Hepatocyte (in vitro differentiated cells): ENCODE measurements at regions not wholly inside any gene's neighbourhood (a gene's known extent, or its start where the extent isn't known, plus 50 kb on each side); places are given as distances from the start of the nearest gene placed in this dataset.

Source experiments
- EZH2 ChIP-seq: fragments of 200-600 bp; sonication (generic); IDR thresholded peaks from 2 replicates; pipeline ENCODE4 v1.6.1; 2016; ENCODE audit warnings: antibody characterized with exemption, mild to moderate bottlenecking, borderline replicate concordance
- EZH2phosphoT487 ChIP-seq: fragments of 200-600 bp; sonication (generic); IDR thresholded peaks from one replicate; pipeline ENCODE4 v1.6.1; 2018; ENCODE audit warnings: antibody characterized with exemption, mild to moderate bottlenecking, low read depth, moderate library complexity; ENCODE audit not compliant: unreplicated experiment, severe bottlenecking
- TF ChIP-seq, protein P1 (sequence below): fragments of 200-600 bp; sonication (generic); IDR thresholded peaks from 2 replicates; pipeline ENCODE4 v1.5.1; 2016; ENCODE audit warnings: antibody characterized with exemption, mild to moderate bottlenecking; ENCODE audit not compliant: poor library complexity

DNA sequence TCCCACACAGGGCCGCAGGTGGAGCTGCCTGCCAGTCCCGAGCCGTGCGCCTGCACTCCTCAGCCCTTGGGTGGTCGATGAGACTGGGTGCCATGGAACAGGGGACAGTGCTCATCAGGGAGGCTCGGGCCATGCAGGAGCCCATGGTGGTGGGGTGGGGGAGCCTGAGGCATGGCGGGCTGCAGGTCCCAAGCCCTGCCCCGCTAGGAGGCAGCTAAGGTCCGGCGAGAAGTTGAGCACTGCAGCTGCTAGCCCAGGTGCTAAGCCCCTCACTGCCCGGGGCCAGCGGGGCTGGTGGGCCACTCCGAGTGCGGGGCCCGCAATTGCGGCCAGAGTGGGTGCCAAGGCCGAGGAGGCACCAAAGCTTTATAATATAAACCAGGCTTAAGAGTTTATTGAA, 479.7 kb downstream of the MMUT start:
- TF ChIP-seq, protein P1, sequence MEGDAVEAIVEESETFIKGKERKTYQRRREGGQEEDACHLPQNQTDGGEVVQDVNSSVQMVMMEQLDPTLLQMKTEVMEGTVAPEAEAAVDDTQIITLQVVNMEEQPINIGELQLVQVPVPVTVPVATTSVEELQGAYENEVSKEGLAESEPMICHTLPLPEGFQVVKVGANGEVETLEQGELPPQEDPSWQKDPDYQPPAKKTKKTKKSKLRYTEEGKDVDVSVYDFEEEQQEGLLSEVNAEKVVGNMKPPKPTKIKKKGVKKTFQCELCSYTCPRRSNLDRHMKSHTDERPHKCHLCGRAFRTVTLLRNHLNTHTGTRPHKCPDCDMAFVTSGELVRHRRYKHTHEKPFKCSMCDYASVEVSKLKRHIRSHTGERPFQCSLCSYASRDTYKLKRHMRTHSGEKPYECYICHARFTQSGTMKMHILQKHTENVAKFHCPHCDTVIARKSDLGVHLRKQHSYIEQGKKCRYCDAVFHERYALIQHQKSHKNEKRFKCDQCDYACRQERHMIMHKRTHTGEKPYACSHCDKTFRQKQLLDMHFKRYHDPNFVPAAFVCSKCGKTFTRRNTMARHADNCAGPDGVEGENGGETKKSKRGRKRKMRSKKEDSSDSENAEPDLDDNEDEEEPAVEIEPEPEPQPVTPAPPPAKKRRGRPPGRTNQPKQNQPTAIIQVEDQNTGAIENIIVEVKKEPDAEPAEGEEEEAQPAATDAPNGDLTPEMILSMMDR: no peak
- no peak for TF ChIP-seq EZH2phosphoT487
- no peak for TF ChIP-seq EZH2
